GM12878 (cell line): ENCODE measurements at regions not wholly inside any gene's neighbourhood (a gene's known extent, or its start where the extent isn't known, plus 50 kb on each side); places are given as distances from the start of the nearest gene placed in this dataset.

Experiments
- ATAC-seq: fragments of 200-7000 bp; cut with Tn5 transposase; 3 replicates; pipeline ENCODE4 v1.9.1; 2020; ENCODE audit warnings: mild to moderate bottlenecking, moderate library complexity
- BruUV-seq: library from RNA; stranded (reverse); fragments of 400-500 nt; replicated peaks from 2 replicates; lab custom pipeline; 2021; lab: Mats Ljungman, UMichigan
- CTCF ChIA-PET: fragments of 300-600 bp; sonication (Branson Sonifier 250); formaldehyde crosslinking; extraction: SDS; loops from one replicate; lab custom pipeline; 2021; ENCODE audit warnings: inconsistent platforms; lab: Yijun Ruan, JAX
- POLR2A ChIA-PET: fragments of 350-600 bp; formaldehyde crosslinking; extraction: SDS; loops from one replicate; lab custom pipeline; 2021; ENCODE audit warnings: inconsistent platforms; lab: Charles Lee
- RAD21 ChIA-PET: fragments of 300-600 bp; sonication (Branson Sonifier 250); formaldehyde crosslinking; loops from one replicate; lab custom pipeline; 2023; ENCODE audit warnings: antibody characterized with exemption; ENCODE audit not compliant: unreplicated experiment; lab: Charles Lee
- SMC1A ChIA-PET: fragments of 300-600 bp; sonication (Branson Sonifier 250); formaldehyde crosslinking; loops from one replicate; lab custom pipeline; 2023; ENCODE audit not compliant: unreplicated experiment, uncharacterized antibody; lab: Charles Lee
- DNase-seq: peaks from one replicate; pipeline ENCODE4 v3.0.0-alpha.2; 2011; ENCODE audit warnings: low read depth, low spot score
- FAIRE-seq: peaks from 3 replicates; lab custom pipeline; 2011; peaks lifted over from hg19 to GRCh38; lab: Jason Lieb, UNC
- H2AFZ ChIP-seq: 2 replicates; pipeline ENCODE4 v1.6.0; 2011; ENCODE audit warnings: low read depth, low read length, control low read depth; ENCODE audit not compliant: control insufficient read depth
- H3K27ac ChIP-seq: 2 replicates; pipeline ENCODE4 v1.5.1; 2011; ENCODE audit warnings: control low read depth; ENCODE audit not compliant: control insufficient read depth, insufficient read depth
- H3K27me3 ChIP-seq, 2 experiments: replicated peaks in 1 of 2; 2 replicates each; pipeline versions ENCODE4 v1.6.0 to v1.6.1; 2011; ENCODE audit warnings: low read length in 1 of 2; ENCODE audit not compliant: control insufficient read depth in 2 of 2, insufficient read depth in 2 of 2
- H3K36me3 ChIP-seq, 2 experiments: 2 replicates each; pipeline ENCODE4 v1.5.1; 2011; ENCODE audit warnings: low read length in 1 of 2; ENCODE audit not compliant: control insufficient read depth in 2 of 2, insufficient read depth in 2 of 2
- H3K4me1 ChIP-seq: 2 replicates; pipeline ENCODE4 v1.6.1; 2011; ENCODE audit warnings: mild to moderate bottlenecking, low read length, moderate library complexity, mixed read lengths; ENCODE audit not compliant: control insufficient read depth, insufficient read depth
- H3K4me2 ChIP-seq: 2 replicates; pipeline ENCODE4 v1.6.0; 2011; ENCODE audit warnings: control low read depth; ENCODE audit not compliant: control insufficient read depth, insufficient read depth
- H3K4me3 ChIP-seq: fragments of 200-600 bp; sonication (generic); 2 replicates; pipeline ENCODE4 v1.5.1; 2016
- H3K79me2 ChIP-seq: 2 replicates; pipeline ENCODE4 v1.6.0; 2011; ENCODE audit warnings: low read length; ENCODE audit not compliant: control insufficient read depth, insufficient read depth
- H3K9ac ChIP-seq: 2 replicates; pipeline ENCODE4 v1.8.0; 2011; ENCODE audit warnings: low read length, control low read depth, mixed read lengths; ENCODE audit not compliant: control insufficient read depth, insufficient read depth
- H3K9me3 ChIP-seq: replicated peaks from 3 replicates; pipeline ENCODE4 v1.5.1; 2011; ENCODE audit warnings: mild to moderate bottlenecking, low read length; ENCODE audit not compliant: control insufficient read depth, insufficient read depth
- H4K20me1 ChIP-seq: 2 replicates; pipeline ENCODE4 v1.6.0; 2011; ENCODE audit not compliant: control insufficient read depth, insufficient read depth
- FOXM1 ChIP-seq: IDR thresholded peaks from 2 replicates; pipeline ENCODE4 v1.6.1; 2012; ENCODE audit warnings: low read depth, mild to moderate bottlenecking, inconsistent platforms, low read length, moderate library complexity
- MYB ChIP-seq: fragments of 150-350 bp; IDR thresholded peaks from 2 replicates; pipeline ENCODE4 v1.6.1; 2014; ENCODE audit warnings: mild to moderate bottlenecking, low read depth, low read length, borderline replicate concordance
- RFX5 ChIP-seq: IDR thresholded peaks from 2 replicates; pipeline ENCODE4 v1.6.1; 2011; ENCODE audit warnings: low read depth, low read length, improper control_type of control experiment
- SKIL ChIP-seq: fragments of 450-650 bp; IDR thresholded peaks from 2 replicates; pipeline ENCODE4 v1.6.1; 2017; ENCODE audit warnings: mild to moderate bottlenecking, low read depth, inconsistent platforms; ENCODE audit not compliant: poor library complexity, severe bottlenecking
- TCF3 ChIP-seq: IDR thresholded peaks from 2 replicates; pipeline ENCODE4 v1.6.1; 2012; ENCODE audit warnings: low read depth, mild to moderate bottlenecking, low read length, borderline replicate concordance; ENCODE audit not compliant: insufficient read depth
- ZNF207 ChIP-seq: fragments of 450-650 bp; IDR thresholded peaks from 2 replicates; pipeline ENCODE4 v1.6.1; 2014; ENCODE audit warnings: antibody characterized with exemption, mild to moderate bottlenecking, borderline replicate concordance
- whole genome bisulfite sequencing: methylation state at CpG from one replicate; pipeline ENCODE4 v1.1.6; 2016; ENCODE audit warnings: low lambda C conversion rate; ENCODE audit not compliant: insufficient replicate concordance, insufficient coverage; ENCODE audit errors: missing lambda C conversion rate; 5-methylcytosine and 5-hydroxymethylcytosine counted together
- in situ Hi-C: fragments of 300-500 bp; cut with MboI; formaldehyde crosslinking; loops from 9 replicates; pipeline ENCODE4 v1.14.3; 2018; ENCODE audit warnings: mixed read lengths
- intact Hi-C: fragments of 100-400 bp; cut with micrococcal nuclease; formaldehyde crosslinking; loops from one replicate; pipeline ENCODE4 v1.14.2; 2022; ENCODE audit not compliant: unreplicated experiment

DNA sequence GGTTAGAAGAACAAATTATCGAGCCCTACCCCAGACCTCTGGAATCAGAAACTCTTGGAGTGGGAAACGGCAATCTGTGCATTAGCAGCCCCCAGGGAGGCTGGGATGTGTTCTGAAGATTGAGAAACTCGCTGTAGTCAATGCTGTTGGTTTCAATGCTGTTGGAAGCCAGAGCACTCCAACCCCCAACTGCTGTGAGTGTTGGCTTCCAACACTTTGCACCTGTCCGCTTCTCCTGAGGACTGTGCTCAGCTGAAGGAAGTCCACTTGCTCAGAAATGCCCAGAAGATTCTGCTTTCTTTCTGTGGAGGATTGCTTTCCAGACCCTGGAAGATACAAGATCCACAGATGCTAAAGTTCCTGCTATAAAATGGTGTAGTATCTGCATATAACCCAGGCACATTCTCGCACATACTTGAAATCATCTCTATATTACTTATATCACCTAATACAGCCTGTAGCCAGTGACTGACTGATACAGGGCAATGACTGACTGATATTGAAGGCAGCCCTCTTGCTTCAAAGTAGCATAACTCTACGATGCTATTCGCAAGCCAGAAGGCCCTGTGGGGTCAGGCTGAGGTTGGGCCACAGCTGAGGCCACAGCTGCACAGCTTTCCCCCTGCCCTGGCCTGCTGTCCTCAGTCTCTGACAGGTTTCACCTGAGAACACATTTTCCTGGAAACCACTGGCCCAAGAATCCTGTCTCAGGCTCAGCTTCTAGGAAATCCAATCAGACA is 757.7 kb upstream of the ID2 start:
- intact Hi-C loops (no loop called here), in situ Hi-C loops (no loop called here)
- FAIRE-seq (no peak), DNase-seq (no peak), ATAC-seq (no peak)
- Histone ChIP-seq H3K4me3 (no peak overlapping the region), H3K36me3 (no peaks in the 10 kb centered on the region), H2AFZ (no peak overlapping the region), H3K4me1 (no peaks in the 10 kb centered on the region), H3K9me3 (no peaks in the 10 kb centered on the region; the same call in 2 of the 3 replicates), H3K27me3 (no peaks in the 10 kb centered on the region), H3K27ac (no peak overlapping the region), H3K4me2 (no peak overlapping the region), H3K79me2 (no peaks in the 10 kb centered on the region), H3K9ac (no peak overlapping the region), H4K20me1 (no peaks in the 10 kb centered on the region)
- TF ChIP-seq ZNF207 (no peak), TCF3 (no peak), MYB (no peak), SKIL (no peak), FOXM1 (no peak), RFX5 (no peak)
- ChIA-PET SMC1A (no interaction called here), RAD21 (no interaction called here), POLR2A (no interaction called here), CTCF (interaction anchor here (1.7 kb wide), 1 partner anchor 56 kb away, joined by 3 read pairs; no protein-coding TSS in a partner anchor)
- WGBS: 18% methylated on average over 7 of the region's 7 CpGs
- BruUV-seq: no TSS peak
